ENCODE measurements at regions not wholly inside any gene's neighbourhood (a gene's known extent, or its start where the extent isn't known, plus 50 kb on each side); places are given as distances from the start of the nearest gene placed in this dataset.
A peak's percentile ranks its signal among the peaks of the same experiment; 100 is the strongest.

GRCh38 chr12:98227162-98227561 is 288.2 kb upstream of the TMPO start:
- Histone ChIP-seq H3K9me3 (ENCODE audit: control insufficient read depth, insufficient read depth, low read length) (no peaks in the 10 kb centered on the region), H3K27me3 (ENCODE audit: control insufficient read depth, insufficient read depth, low read length) (no peaks in the 10 kb centered on the region), H3K36me3 (ENCODE audit: control insufficient read depth, insufficient read depth, low read length) (no peaks in the 10 kb centered on the region), H3K4me1 (ENCODE audit: control insufficient read depth, insufficient read depth, low read length) (no peaks in the 10 kb centered on the region), H3K9ac (ENCODE audit: low read depth, low read length) (no peak overlapping the region), H3K4me3 (ENCODE audit: low read depth, low read length) (no peak overlapping the region), H3K27ac (ENCODE audit: low read depth, low read length) (no peak overlapping the region)

GRCh38 chr12:98228683-98229539 is 286.5 kb upstream of the TMPO start:
- Histone ChIP-seq H3K4me3 (ENCODE audit: low read depth, low read length) (no peak overlapping the region), H3K27ac (ENCODE audit: low read depth, low read length) (no peak overlapping the region), H3K27me3 (ENCODE audit: control insufficient read depth, insufficient read depth, low read length) (no peaks in the 10 kb centered on the region), H3K36me3 (ENCODE audit: control insufficient read depth, insufficient read depth, low read length) (no peaks in the 10 kb centered on the region), H3K9ac (ENCODE audit: low read depth, low read length) (no peak overlapping the region), H3K9me3 (ENCODE audit: control insufficient read depth, insufficient read depth, low read length) (no peaks in the 10 kb centered on the region), H3K4me1 (ENCODE audit: control insufficient read depth, insufficient read depth, low read length) (no peaks in the 10 kb centered on the region)

- no peaks in the 10 kb centered on the region for H3K9me3 ChIP-seq (ENCODE audit: control insufficient read depth, insufficient read depth, low read length)
- no peaks in the 10 kb centered on the region for H3K36me3 ChIP-seq (ENCODE audit: control insufficient read depth, insufficient read depth, low read length)
- H3K4me3 ChIP-seq (ENCODE audit: low read depth, low read length) = no peak overlapping the region
- no peaks in the 10 kb centered on the region for H3K27me3 ChIP-seq (ENCODE audit: control insufficient read depth, insufficient read depth, low read length)
- H3K4me1 ChIP-seq (ENCODE audit: control insufficient read depth, insufficient read depth, low read length) = no peaks in the 10 kb centered on the region
- H3K9ac ChIP-seq (ENCODE audit: low read depth, low read length) = no peak overlapping the region
- no peak overlapping the region for H3K27ac ChIP-seq (ENCODE audit: low read depth, low read length)
Measured at GRCh38 chr12:98229540-98229924, 285.9 kb upstream of the TMPO start.

GRCh38 chr12:98232753-98233390 is 282.5 kb upstream of the TMPO start:
- Histone ChIP-seq H3K27me3 (ENCODE audit: control insufficient read depth, insufficient read depth, low read length) (no peaks in the 10 kb centered on the region), H3K4me1 (ENCODE audit: control insufficient read depth, insufficient read depth, low read length) (no peaks in the 10 kb centered on the region), H3K9me3 (ENCODE audit: control insufficient read depth, insufficient read depth, low read length) (no peaks in the 10 kb centered on the region), H3K36me3 (ENCODE audit: control insufficient read depth, insufficient read depth, low read length) (no peaks in the 10 kb centered on the region), H3K9ac (ENCODE audit: low read depth, low read length) (no peak overlapping the region), H3K27ac (ENCODE audit: low read depth, low read length) (no peak overlapping the region), H3K4me3 (ENCODE audit: low read depth, low read length) (no peak overlapping the region)

GRCh38 chr12:98235301-98235700 is 280.1 kb upstream of the TMPO start:
- Histone ChIP-seq H3K4me3 (ENCODE audit: low read depth, low read length) (no peak overlapping the region), H3K9ac (ENCODE audit: low read depth, low read length) (no peak overlapping the region), H3K27me3 (ENCODE audit: control insufficient read depth, insufficient read depth, low read length) (no peaks in the 10 kb centered on the region; the same call in 1 of the 2 replicates), H3K4me1 (ENCODE audit: control insufficient read depth, insufficient read depth, low read length) (no peaks in the 10 kb centered on the region), H3K9me3 (ENCODE audit: control insufficient read depth, insufficient read depth, low read length) (no peaks in the 10 kb centered on the region), H3K27ac (ENCODE audit: low read depth, low read length) (no peak overlapping the region), H3K36me3 (ENCODE audit: control insufficient read depth, insufficient read depth, low read length) (no peaks in the 10 kb centered on the region)

GRCh38 chr12:98238515-98239130 is 276.8 kb upstream of the TMPO start:
- H3K9me3 ChIP-seq (ENCODE audit: control insufficient read depth, insufficient read depth, low read length) = no peaks in the 10 kb centered on the region

GRCh38 chr12:98243190-98243589 is 272.2 kb upstream of the TMPO start:
- Histone ChIP-seq H3K36me3 (ENCODE audit: control insufficient read depth, insufficient read depth, low read length) (no peaks in the 10 kb centered on the region), H3K9ac (ENCODE audit: low read depth, low read length) (no peak overlapping the region), H3K4me3 (ENCODE audit: low read depth, low read length) (no peak overlapping the region), H3K27ac (ENCODE audit: low read depth, low read length) (no peak overlapping the region), H3K9me3 (ENCODE audit: control insufficient read depth, insufficient read depth, low read length) (no peaks in the 10 kb centered on the region), H3K4me1 (ENCODE audit: control insufficient read depth, insufficient read depth, low read length) (no peaks in the 10 kb centered on the region), H3K27me3 (ENCODE audit: control insufficient read depth, insufficient read depth, low read length) (no peaks in the 10 kb centered on the region; the same call in 1 of the 2 replicates)

More at GRCh38 chr12:98238515-98239130, 276.8 kb upstream of the TMPO start:
- Histone ChIP-seq H3K27me3 (ENCODE audit: control insufficient read depth, insufficient read depth, low read length) (no peaks in the 10 kb centered on the region; the same call in 1 of the 2 replicates), H3K9ac (ENCODE audit: low read depth, low read length) (no peak overlapping the region), H3K36me3 (ENCODE audit: control insufficient read depth, insufficient read depth, low read length) (no peaks in the 10 kb centered on the region), H3K4me3 (ENCODE audit: low read depth, low read length) (no peak overlapping the region), H3K4me1 (ENCODE audit: control insufficient read depth, insufficient read depth, low read length) (no peaks in the 10 kb centered on the region), H3K27ac (ENCODE audit: low read depth, low read length) (no peak overlapping the region)

GRCh38 chr12:98244136-98244535 is 271.3 kb upstream of the TMPO start:
- Histone ChIP-seq H3K27ac (ENCODE audit: low read depth, low read length) (no peak overlapping the region), H3K36me3 (ENCODE audit: control insufficient read depth, insufficient read depth, low read length) (no peaks in the 10 kb centered on the region), H3K4me1 (ENCODE audit: control insufficient read depth, insufficient read depth, low read length) (no peaks in the 10 kb centered on the region)

GRCh38 chr12:98253207-98254037 is 262.0 kb upstream of the TMPO start:
- Histone ChIP-seq H3K27ac (ENCODE audit: low read depth, low read length) (peak overlapping the region; percentile 44), H3K27me3 (ENCODE audit: control insufficient read depth, insufficient read depth, low read length) (no peaks in the 10 kb centered on the region)

More at GRCh38 chr12:98244136-98244535, 271.3 kb upstream of the TMPO start:
- no peak overlapping the region for H3K4me3 ChIP-seq (ENCODE audit: low read depth, low read length)
- H3K27me3 ChIP-seq (ENCODE audit: control insufficient read depth, insufficient read depth, low read length) = no peaks in the 10 kb centered on the region
- H3K9me3 ChIP-seq (ENCODE audit: control insufficient read depth, insufficient read depth, low read length) = no peaks in the 10 kb centered on the region
- no peak overlapping the region for H3K9ac ChIP-seq (ENCODE audit: low read depth, low read length)

GRCh38 chr12:98256830-98257229 is 258.6 kb upstream of the TMPO start:
- Histone ChIP-seq H3K36me3 (ENCODE audit: control insufficient read depth, insufficient read depth, low read length) (no peaks in the 10 kb centered on the region), H3K27me3 (ENCODE audit: control insufficient read depth, insufficient read depth, low read length) (no peaks in the 10 kb centered on the region), H3K4me3 (ENCODE audit: low read depth, low read length) (no peak overlapping the region), H3K9me3 (ENCODE audit: control insufficient read depth, insufficient read depth, low read length) (no peaks in the 10 kb centered on the region), H3K27ac (ENCODE audit: low read depth, low read length) (no peak overlapping the region), H3K4me1 (ENCODE audit: control insufficient read depth, insufficient read depth, low read length) (peaks cover 17% of the 10 kb centered on the region), H3K9ac (ENCODE audit: low read depth, low read length) (no peak overlapping the region)

More at GRCh38 chr12:98253207-98254037, 262.0 kb upstream of the TMPO start:
- Histone ChIP-seq H3K9me3 (ENCODE audit: control insufficient read depth, insufficient read depth, low read length) (no peaks in the 10 kb centered on the region), H3K4me3 (ENCODE audit: low read depth, low read length) (no peak overlapping the region), H3K9ac (ENCODE audit: low read depth, low read length) (no peak overlapping the region), H3K36me3 (ENCODE audit: control insufficient read depth, insufficient read depth, low read length) (no peaks in the 10 kb centered on the region), H3K4me1 (ENCODE audit: control insufficient read depth, insufficient read depth, low read length) (peaks cover 17% of the 10 kb centered on the region)

Measured in HUES48 (cell line).